ENCODE measurements at regions not wholly inside any gene's neighbourhood (a gene's known extent, or its start where the extent isn't known, plus 50 kb on each side); places are given as distances from the start of the nearest gene placed in this dataset.
"Not testable (repeated sequence)": the region's sequence is repeated elsewhere in the genome, so short reads cannot be mapped to it uniquely, and the experiment has no call there.

GRCh38 chr6:125640441-125641150 is 108.8 kb upstream of the HEY2 start:
- TF ChIP-seq TCF7L2 (IDR thresholded peaks at IDR 0.05; ENCODE audit: low read depth, low read length) (no peak), CTCF (IDR thresholded peaks at IDR 0.05) (no peak), SIN3A (IDR thresholded peaks at IDR 0.05; ENCODE audit: borderline replicate concordance, insufficient read depth, low read depth, low read length) (no peak), POLR2AphosphoS5 (IDR thresholded peaks at IDR 0.05; ENCODE audit: low read depth, low read length) (no peak)
- TF ChIP-seq, protein P1, sequence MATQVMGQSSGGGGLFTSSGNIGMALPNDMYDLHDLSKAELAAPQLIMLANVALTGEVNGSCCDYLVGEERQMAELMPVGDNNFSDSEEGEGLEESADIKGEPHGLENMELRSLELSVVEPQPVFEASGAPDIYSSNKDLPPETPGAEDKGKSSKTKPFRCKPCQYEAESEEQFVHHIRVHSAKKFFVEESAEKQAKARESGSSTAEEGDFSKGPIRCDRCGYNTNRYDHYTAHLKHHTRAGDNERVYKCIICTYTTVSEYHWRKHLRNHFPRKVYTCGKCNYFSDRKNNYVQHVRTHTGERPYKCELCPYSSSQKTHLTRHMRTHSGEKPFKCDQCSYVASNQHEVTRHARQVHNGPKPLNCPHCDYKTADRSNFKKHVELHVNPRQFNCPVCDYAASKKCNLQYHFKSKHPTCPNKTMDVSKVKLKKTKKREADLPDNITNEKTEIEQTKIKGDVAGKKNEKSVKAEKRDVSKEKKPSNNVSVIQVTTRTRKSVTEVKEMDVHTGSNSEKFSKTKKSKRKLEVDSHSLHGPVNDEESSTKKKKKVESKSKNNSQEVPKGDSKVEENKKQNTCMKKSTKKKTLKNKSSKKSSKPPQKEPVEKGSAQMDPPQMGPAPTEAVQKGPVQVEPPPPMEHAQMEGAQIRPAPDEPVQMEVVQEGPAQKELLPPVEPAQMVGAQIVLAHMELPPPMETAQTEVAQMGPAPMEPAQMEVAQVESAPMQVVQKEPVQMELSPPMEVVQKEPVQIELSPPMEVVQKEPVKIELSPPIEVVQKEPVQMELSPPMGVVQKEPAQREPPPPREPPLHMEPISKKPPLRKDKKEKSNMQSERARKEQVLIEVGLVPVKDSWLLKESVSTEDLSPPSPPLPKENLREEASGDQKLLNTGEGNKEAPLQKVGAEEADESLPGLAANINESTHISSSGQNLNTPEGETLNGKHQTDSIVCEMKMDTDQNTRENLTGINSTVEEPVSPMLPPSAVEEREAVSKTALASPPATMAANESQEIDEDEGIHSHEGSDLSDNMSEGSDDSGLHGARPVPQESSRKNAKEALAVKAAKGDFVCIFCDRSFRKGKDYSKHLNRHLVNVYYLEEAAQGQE (IDR thresholded peaks at IDR 0.05; ENCODE audit: insufficient read depth in 1 of 2, low read depth in 2 of 2, low read length in 1 of 2) = no peak

DNA sequence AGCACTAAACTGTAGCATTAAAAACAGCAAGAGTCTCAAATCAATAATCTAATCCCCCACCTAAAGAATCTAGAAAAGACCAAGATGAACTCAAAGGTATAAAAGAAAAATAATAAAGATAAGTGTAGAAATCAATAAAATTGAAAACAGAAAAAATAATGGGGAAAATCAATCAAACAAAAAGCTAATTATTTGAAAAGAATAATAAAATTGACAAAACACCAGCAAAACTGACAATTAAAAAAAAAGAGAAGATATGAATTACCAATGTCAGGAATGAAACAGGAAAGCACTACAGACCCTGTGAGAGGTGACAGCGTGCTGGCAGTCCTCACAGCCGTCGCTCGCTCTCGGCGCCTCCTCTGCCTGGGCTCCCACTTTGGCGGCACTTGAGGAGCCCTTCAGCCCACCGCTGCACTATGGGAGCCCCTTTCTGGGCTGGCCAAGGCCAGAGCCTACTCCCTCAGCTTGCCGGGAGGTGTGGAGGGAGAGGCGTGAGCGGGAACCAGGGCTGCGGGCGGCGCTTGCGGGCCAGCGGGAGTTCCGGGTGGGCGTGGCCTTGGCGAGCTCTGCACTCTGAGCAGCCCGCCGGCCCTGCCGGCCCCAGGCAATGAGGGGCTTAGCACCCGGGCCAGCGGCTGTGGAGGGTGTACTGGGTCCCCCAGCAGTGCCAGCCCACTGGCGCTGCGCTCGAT is 105.3 kb upstream of the HEY2 start:
- H3K4me3 ChIP-seq (ENCODE audit: low read depth in 2 of 2, low read length in 2 of 2); H3K27me3 ChIP-seq (ENCODE audit: control insufficient read depth, insufficient read depth, low read length); intact Hi-C loops (cut with micrococcal nuclease; ENCODE audit: unreplicated experiment); POLR2A ChIA-PET; CTCF ChIA-PET; H3K36me3 ChIP-seq (ENCODE audit: control insufficient read depth, insufficient read depth, low read length); in situ Hi-C loops (cut with HindIII; ENCODE audit: low pct_unique_long_range_greater_than_20kb, low sequenced_read_pairs); BruUV-seq (replicated peaks); ATAC-seq; H3K27ac ChIP-seq (ENCODE audit: low read length); H3K9me3 ChIP-seq (ENCODE audit: control insufficient read depth, insufficient read depth, low read depth, low read length); H3K4me1 ChIP-seq (ENCODE audit: control insufficient read depth, insufficient read depth, low read length); DNase-seq (ENCODE audit: low read depth, low spot score): not testable (repeated sequence)

More at GRCh38 chr6:125640441-125641150, 108.8 kb upstream of the HEY2 start:
- ATAC-seq (no peak), DNase-seq (ENCODE audit: low read depth, low spot score) (no peak)
- H3K4me3 ChIP-seq (ENCODE audit: low read depth in 2 of 2, low read length in 2 of 2) = no peak overlapping the region
- ChIA-PET CTCF (no interaction called here), POLR2A (no interaction called here)
- intact Hi-C loops (cut with micrococcal nuclease; ENCODE audit: unreplicated experiment) = no loop called here
- H3K27me3 ChIP-seq (ENCODE audit: control insufficient read depth, insufficient read depth, low read length) = no peaks in the 10 kb centered on the region
- no peaks in the 10 kb centered on the region for H3K9me3 ChIP-seq (ENCODE audit: control insufficient read depth, insufficient read depth, low read depth, low read length)
- H3K27ac ChIP-seq (ENCODE audit: low read length) = no peak overlapping the region
- H3K36me3 ChIP-seq (ENCODE audit: control insufficient read depth, insufficient read depth, low read length) = no peaks in the 10 kb centered on the region
- in situ Hi-C loops (cut with HindIII; ENCODE audit: low pct_unique_long_range_greater_than_20kb, low sequenced_read_pairs) = no loop called here
- BruUV-seq (replicated peaks) = no TSS peak
- H3K4me1 ChIP-seq (ENCODE audit: control insufficient read depth, insufficient read depth, low read length) = no peaks in the 10 kb centered on the region

GRCh38 chr6:125647391-125647790 is 102.0 kb upstream of the HEY2 start:
- no peak for ATAC-seq
- POLR2A ChIA-PET = no interaction called here
- CTCF ChIA-PET = no interaction called here
- no peaks in the 10 kb centered on the region for H3K27me3 ChIP-seq (ENCODE audit: control insufficient read depth, insufficient read depth, low read length)
- DNase-seq (ENCODE audit: low read depth, low spot score) = no peak
- H3K9me3 ChIP-seq (ENCODE audit: control insufficient read depth, insufficient read depth, low read depth, low read length) = no peaks in the 10 kb centered on the region
- H3K4me3 ChIP-seq (ENCODE audit: low read depth in 2 of 2, low read length in 2 of 2) = no peak overlapping the region
- intact Hi-C loops (cut with micrococcal nuclease; ENCODE audit: unreplicated experiment) (no loop called here), in situ Hi-C loops (cut with HindIII; ENCODE audit: low pct_unique_long_range_greater_than_20kb, low sequenced_read_pairs) (no loop called here)
- no peaks in the 10 kb centered on the region for H3K4me1 ChIP-seq (ENCODE audit: control insufficient read depth, insufficient read depth, low read length)
- TF ChIP-seq TCF7L2 (IDR thresholded peaks at IDR 0.05; ENCODE audit: low read depth, low read length) (no peak), SIN3A (IDR thresholded peaks at IDR 0.05; ENCODE audit: borderline replicate concordance, insufficient read depth, low read depth, low read length) (no peak), POLR2AphosphoS5 (IDR thresholded peaks at IDR 0.05; ENCODE audit: low read depth, low read length) (no peak), CTCF (IDR thresholded peaks at IDR 0.05) (no peak)
- TF ChIP-seq, protein P1 (IDR thresholded peaks at IDR 0.05; ENCODE audit: insufficient read depth in 1 of 2, low read depth in 2 of 2, low read length in 1 of 2) = no peak
- BruUV-seq (replicated peaks) = no TSS peak
- H3K27ac ChIP-seq (ENCODE audit: low read length) = no peak overlapping the region
- H3K36me3 ChIP-seq (ENCODE audit: control insufficient read depth, insufficient read depth, low read length) = no peaks in the 10 kb centered on the region
